SK-N-MC (cell line): ENCODE measurements at regions not wholly inside any gene's neighbourhood (a gene's known extent, or its start where the extent isn't known, plus 50 kb on each side); places are given as distances from the start of the nearest gene placed in this dataset.
A peak's percentile ranks its signal among the peaks of the same experiment; 100 is the strongest.

ENCODE experiments used
- DNase-seq: peaks from one replicate; pipeline ENCODE4 v3.0.0-alpha.2; 2011; ENCODE audit warnings: low read depth, low spot score
- H3K27ac ChIP-seq: fragments of 200-600 bp; sonication (generic); 2 replicates; pipeline ENCODE4 v1.5.1; 2016; ENCODE audit warnings: mixed run types
- H3K36me3 ChIP-seq: fragments of 200-600 bp; sonication (generic); 2 replicates; pipeline ENCODE4 v1.6.1; 2017; ENCODE audit warnings: antibody characterized with exemption, low read length, mixed read lengths; ENCODE audit not compliant: insufficient read depth
- H3K4me3 ChIP-seq: fragments of 200-600 bp; sonication (generic); 2 replicates; pipeline ENCODE4 v1.5.1; 2016
- H3K9ac ChIP-seq: fragments of 200-600 bp; sonication (generic); 2 replicates; pipeline ENCODE4 v1.8.0; 2017; ENCODE audit warnings: mixed run types, mixed read lengths; ENCODE audit not compliant: insufficient read length
- H3K9me3 ChIP-seq: fragments of 200-600 bp; sonication (generic); 2 replicates; pipeline ENCODE4 v1.6.1; 2017; ENCODE audit warnings: low read depth, mild to moderate bottlenecking, antibody characterized with exemption, low read length, moderate library complexity, mixed read lengths
- EZH2 ChIP-seq: fragments of 200-600 bp; sonication (generic); IDR thresholded peaks from one replicate; pipeline ENCODE4 v1.6.1; 2017; ENCODE audit warnings: antibody characterized with exemption
- FOXP2 ChIP-seq: optimal IDR thresholded peaks from 2 replicates; pipeline ENCODE3; 2011; ENCODE audit warnings: mild to moderate bottlenecking, moderate library complexity; ENCODE audit not compliant: insufficient read depth; ENCODE audit errors: extremely low read length, control extremely low read depth
- POLR2AphosphoS5 ChIP-seq: IDR thresholded peaks from 2 replicates; pipeline ENCODE4 v1.6.1; 2012; ENCODE audit warnings: mild to moderate bottlenecking, low read depth, low read length, borderline replicate concordance

GRCh38 chr10:8321990-8322389, 267.5 kb downstream of the GATA3 start:
- TF ChIP-seq FOXP2 (no peak), POLR2AphosphoS5 (no peak), EZH2 (no peak)
- no peaks in the 10 kb centered on the region for H3K9me3 ChIP-seq
- H3K9ac ChIP-seq, result no peak overlapping the region
- no peaks in the 10 kb centered on the region for H3K36me3 ChIP-seq
- H3K4me3 ChIP-seq, result no peak overlapping the region
- DNase-seq, result no peak
- no peak overlapping the region for H3K27ac ChIP-seq

GRCh38 chr10:8323428-8324054, 269.1 kb downstream of the GATA3 start:
- Histone ChIP-seq H3K9me3 (no peaks in the 10 kb centered on the region), H3K4me3 (no peak overlapping the region), H3K36me3 (no peaks in the 10 kb centered on the region), H3K27ac (no peak overlapping the region), H3K9ac (no peak overlapping the region)
- no peak for DNase-seq
- TF ChIP-seq EZH2 (no peak), FOXP2 (no peak), POLR2AphosphoS5 (no peak)

GRCh38 chr10:8325024-8325980, 270.8 kb downstream of the GATA3 start:
- H3K9me3 ChIP-seq, result no peaks in the 10 kb centered on the region
- TF ChIP-seq EZH2 (no peak), FOXP2 (no peak), POLR2AphosphoS5 (no peak)

GRCh38 chr10:8326396-8327139, 272.1 kb downstream of the GATA3 start:
- Histone ChIP-seq H3K4me3 (no peak overlapping the region), H3K9me3 (no peaks in the 10 kb centered on the region), H3K27ac (no peak overlapping the region), H3K9ac (no peak overlapping the region), H3K36me3 (no peaks in the 10 kb centered on the region)
- TF ChIP-seq POLR2AphosphoS5 (no peak), FOXP2 (no peak), EZH2 (no peak)
- DNase-seq, result no peak

More at GRCh38 chr10:8325024-8325980, 270.8 kb downstream of the GATA3 start:
- H3K27ac ChIP-seq, result no peak overlapping the region
- DNase-seq, result no peak
- no peaks in the 10 kb centered on the region for H3K36me3 ChIP-seq
- H3K9ac ChIP-seq, result no peak overlapping the region
- no peak overlapping the region for H3K4me3 ChIP-seq

GRCh38 chr10:8327140-8327423, 272.6 kb downstream of the GATA3 start:
- H3K9ac ChIP-seq, result no peak overlapping the region
- DNase-seq, result no peak
- no peak overlapping the region for H3K4me3 ChIP-seq
- TF ChIP-seq EZH2 (no peak), POLR2AphosphoS5 (no peak), FOXP2 (no peak)
- H3K27ac ChIP-seq, result no peak overlapping the region
- no peaks in the 10 kb centered on the region for H3K9me3 ChIP-seq
- H3K36me3 ChIP-seq, result no peaks in the 10 kb centered on the region

GRCh38 chr10:8331387-8331786, 276.9 kb downstream of the GATA3 start:
- TF ChIP-seq POLR2AphosphoS5, result no peak
- TF ChIP-seq EZH2, result no peak
- no peak for TF ChIP-seq FOXP2
- no peak overlapping the region for H3K27ac ChIP-seq
- no peaks in the 10 kb centered on the region for H3K36me3 ChIP-seq
- no peaks in the 10 kb centered on the region for H3K9me3 ChIP-seq
- no peak overlapping the region for H3K9ac ChIP-seq
- no peak overlapping the region for H3K4me3 ChIP-seq
- no peak for DNase-seq

GRCh38 chr10:8331896-8332729, 277.6 kb downstream of the GATA3 start:
- Histone ChIP-seq H3K4me3 (peak overlapping the region; percentile 33; the same call in 1 of the 2 replicates), H3K9ac (no peak overlapping the region), H3K9me3 (no peaks in the 10 kb centered on the region), H3K27ac (no peak overlapping the region), H3K36me3 (no peaks in the 10 kb centered on the region)
- TF ChIP-seq FOXP2 (no peak), POLR2AphosphoS5 (no peak), EZH2 (no peak)
- DNase-seq, result peak; percentile 5

GRCh38 chr10:8332730-8333111, 278.2 kb downstream of the GATA3 start:
- Histone ChIP-seq H3K9me3 (no peaks in the 10 kb centered on the region), H3K4me3 (0 out of 2 replicates have a peak overlapping the region, but pooled peaks have one; percentile 33), H3K27ac (no peak overlapping the region), H3K9ac (no peak overlapping the region), H3K36me3 (no peaks in the 10 kb centered on the region)
- DNase-seq, result no peak
- no peak for TF ChIP-seq FOXP2
- TF ChIP-seq EZH2, result no peak
- no peak for TF ChIP-seq POLR2AphosphoS5
